CD4-positive, alpha-beta T cell (primary cell): ENCODE measurements at regions not wholly inside any gene's neighbourhood (a gene's known extent, or its start where the extent isn't known, plus 50 kb on each side); places are given as distances from the start of the nearest gene placed in this dataset.

Experiments
- ATAC-seq: fragments of 200-7000 bp; cut with Tn5 transposase; one replicate; pipeline ENCODE4 v1.10.0; 2022; ENCODE audit warnings: mild to moderate bottlenecking; ENCODE audit not compliant: poor library complexity
- CTCF ChIA-PET: fragments of 350-600 bp; sonication (Branson Sonifier 250); formaldehyde crosslinking; loops from one replicate; lab custom pipeline; 2021; ENCODE audit warnings: antibody characterized with exemption, inconsistent platforms; lab: Charles Lee
- POLR2A ChIA-PET: fragments of 350-600 bp; sonication (Branson Sonifier 250); formaldehyde crosslinking; loops from one replicate; lab custom pipeline; 2021; ENCODE audit warnings: antibody characterized with exemption, inconsistent platforms; lab: Charles Lee
- DNase-seq, 14 experiments: peaks; one replicate each; pipeline ENCODE4 v3.0.0-alpha.2; 2013 to 2020; ENCODE audit warnings: mixed read lengths in 2 of 14
- H3K27ac ChIP-seq, 2 donors: one replicate each; pipeline versions ENCODE4 v1.5.1 to v1.7.0; 2013; ENCODE audit warnings: low read length in 2 of 2, low read depth in 1 of 2, mild to moderate bottlenecking in 1 of 2
- H3K27me3 ChIP-seq, 2 experiments: 1 replicate in 1 of 2; 2 replicates in 1 of 2; pipeline versions ENCODE4 v1.6.1 to v1.7.0; 2013; ENCODE audit warnings: low read length in 2 of 2, control low read depth in 1 of 2, mild to moderate bottlenecking in 1 of 2, moderate library complexity in 1 of 2; ENCODE audit not compliant: insufficient read depth in 2 of 2, control insufficient read depth in 1 of 2
- H3K36me3 ChIP-seq: one replicate; pipeline ENCODE4 v1.6.1; 2013; ENCODE audit warnings: low read length, control low read depth; ENCODE audit not compliant: insufficient read depth
- H3K4me1 ChIP-seq: one replicate; pipeline ENCODE4 v1.6.1; 2013; ENCODE audit warnings: low read length, control low read depth; ENCODE audit not compliant: insufficient read depth
- H3K4me3 ChIP-seq: one replicate; pipeline ENCODE4 v1.5.1; 2013; ENCODE audit warnings: mild to moderate bottlenecking, low read length, moderate library complexity
- H3K9me3 ChIP-seq, 2 experiments: 1 replicate in 1 of 2; 2 replicates in 1 of 2; pipeline versions ENCODE4 v1.6.1 to v1.7.0; 2013; ENCODE audit warnings: low read length in 2 of 2, mild to moderate bottlenecking in 2 of 2, control low read depth in 1 of 2, moderate library complexity in 1 of 2; ENCODE audit not compliant: control insufficient read depth in 1 of 2, insufficient read depth in 1 of 2
- H3K27ac Mint-ChIP-seq: one replicate; pipeline ENCODE4 v1.8.0; 2020; ENCODE audit warnings: mixed read lengths
- H3K27me3 Mint-ChIP-seq: one replicate; pipeline ENCODE4 v1.8.0; 2021; ENCODE audit warnings: mixed read lengths
- H3K36me3 Mint-ChIP-seq: one replicate; pipeline ENCODE4 v1.8.0; 2021; ENCODE audit warnings: low read depth, mixed read lengths
- H3K4me1 Mint-ChIP-seq: one replicate; pipeline ENCODE4 v1.8.0; 2021; ENCODE audit warnings: low read depth, mixed read lengths
- H3K4me3 Mint-ChIP-seq: one replicate; pipeline ENCODE4 v1.8.0; 2020; ENCODE audit warnings: mild to moderate bottlenecking, mixed read lengths
- H3K9me3 Mint-ChIP-seq: one replicate; pipeline ENCODE4 v1.8.0; 2020; ENCODE audit warnings: mixed read lengths
- CTCF ChIP-seq: fragments of 200-600 bp; IDR thresholded peaks from one replicate; pipeline ENCODE4 v1.8.0; 2022; ENCODE audit warnings: antibody characterized with exemption, mild to moderate bottlenecking
- intact Hi-C, 2 experiments: fragments of 100-400 bp; cut with DNase I in 1 of 2; cut with micrococcal nuclease in 1 of 2; formaldehyde crosslinking; loops; one replicate each; pipeline versions ENCODE4 v1.15.1 to v1.9.0; 2023 to 2025; cut with DNase I, micrococcal nuclease

- no peaks in the 10 kb centered on the region for H3K27me3 ChIP-seq
- H3K4me3 Mint-ChIP-seq = no peak overlapping the region
- no peaks in the 10 kb centered on the region for H3K36me3 Mint-ChIP-seq
- intact Hi-C loops = no loop called here
- no peaks in the 10 kb centered on the region for H3K4me1 ChIP-seq
- H3K27ac Mint-ChIP-seq = no peak overlapping the region
- no peaks in the 10 kb centered on the region for H3K9me3 ChIP-seq
- H3K9me3 Mint-ChIP-seq = no peaks in the 10 kb centered on the region
- H3K27ac ChIP-seq = no peak overlapping the region
- no peak for DNase-seq
- CTCF ChIA-PET = interaction anchor here (0.6 kb wide), 1 partner anchor 1338 kb away, joined by 3 read pairs; no protein-coding TSS in a partner anchor
- POLR2A ChIA-PET = no interaction called here
- TF ChIP-seq CTCF = no peak
- peaks cover 13% of the 10 kb centered on the region for H3K27me3 Mint-ChIP-seq
- peaks cover 2% of the 10 kb centered on the region for H3K4me1 Mint-ChIP-seq
- ATAC-seq = no peak
- no peak overlapping the region for H3K4me3 ChIP-seq
- no peaks in the 10 kb centered on the region for H3K36me3 ChIP-seq
These were observed 107.7 kb upstream of the ATP8B1 start for GRCh38 chr18:57910817-57911216.

GRCh38 chr18:57910134-57910533, 107.0 kb upstream of the ATP8B1 start:
- Histone ChIP-seq H3K9me3 (no peaks in the 10 kb centered on the region), H3K4me3 (no peak overlapping the region), H3K36me3 (no peaks in the 10 kb centered on the region), H3K27ac (no peak overlapping the region), H3K27me3 (no peaks in the 10 kb centered on the region), H3K4me1 (no peaks in the 10 kb centered on the region)
- peaks cover 13% of the 10 kb centered on the region for H3K27me3 Mint-ChIP-seq
- DNase-seq = no peak
- H3K4me1 Mint-ChIP-seq = no peaks in the 10 kb centered on the region
- no peak for ATAC-seq
- POLR2A ChIA-PET = no interaction called here
- CTCF ChIA-PET = interaction anchor here (1.0 kb wide), 1 partner anchor 22 kb away, joined by 3 read pairs; no protein-coding TSS in a partner anchor
- no peak overlapping the region for H3K27ac Mint-ChIP-seq
- no peaks in the 10 kb centered on the region for H3K36me3 Mint-ChIP-seq
- H3K9me3 Mint-ChIP-seq = no peaks in the 10 kb centered on the region
- TF ChIP-seq CTCF = no peak
- intact Hi-C loops = no loop called here
- H3K4me3 Mint-ChIP-seq = no peak overlapping the region

- Mint-ChIP-seq H3K36me3 (no peaks in the 10 kb centered on the region), H3K27ac (no peak overlapping the region), H3K4me1 (no peaks in the 10 kb centered on the region), H3K27me3 (peaks cover 13% of the 10 kb centered on the region), H3K4me3 (no peak overlapping the region), H3K9me3 (no peaks in the 10 kb centered on the region)
- no peak for TF ChIP-seq CTCF
- Histone ChIP-seq H3K27ac (no peak overlapping the region), H3K27me3 (no peaks in the 10 kb centered on the region), H3K9me3 (no peaks in the 10 kb centered on the region), H3K4me1 (no peaks in the 10 kb centered on the region), H3K4me3 (no peak overlapping the region), H3K36me3 (no peaks in the 10 kb centered on the region)
- POLR2A ChIA-PET = no interaction called here
- intact Hi-C loops = no loop called here
- CTCF ChIA-PET = interaction anchor here (1.0 kb wide), 1 partner anchor 22 kb away, joined by 3 read pairs; no protein-coding TSS in a partner anchor
- no peak for ATAC-seq
- DNase-seq = no peak
These were observed 106.5 kb upstream of the ATP8B1 start for GRCh38 chr18:57909620-57910019.
